Parathyroid adenoma (tissue), 2 donors: ENCODE measurements at regions not wholly inside any gene's neighbourhood (a gene's known extent, or its start where the extent isn't known, plus 50 kb on each side); places are given as distances from the start of the nearest gene placed in this dataset.

ENCODE experiments used
- H2AFZ ChIP-seq: fragments of 300-600 bp; sonication (generic); one replicate; pipeline ENCODE4 v1.7.0; 2017; ENCODE audit warnings: antibody characterized with exemption, mild to moderate bottlenecking
- H3K27ac ChIP-seq: fragments of 300-600 bp; sonication (generic); one replicate; pipeline ENCODE4 v1.7.0; 2017
- H3K27me3 ChIP-seq: fragments of 300-600 bp; sonication (generic); one replicate; pipeline ENCODE4 v1.7.0; 2017; ENCODE audit warnings: low read length; ENCODE audit not compliant: control insufficient read depth, insufficient read depth
- H3K36me3 ChIP-seq: fragments of 300-600 bp; sonication (generic); one replicate; pipeline ENCODE4 v1.7.0; 2017; ENCODE audit warnings: low read length; ENCODE audit not compliant: control insufficient read depth, insufficient read depth
- H3K4me1 ChIP-seq: fragments of 300-600 bp; sonication (generic); one replicate; pipeline ENCODE4 v1.7.0; 2017; ENCODE audit warnings: control low read depth
- H3K4me2 ChIP-seq: fragments of 300-600 bp; sonication (generic); one replicate; pipeline ENCODE4 v1.7.0; 2017; ENCODE audit warnings: low read length
- H3K4me3 ChIP-seq: fragments of 300-600 bp; sonication (generic); one replicate; pipeline ENCODE4 v1.7.0; 2017; ENCODE audit warnings: low read depth, low read length
- H3K79me2 ChIP-seq: fragments of 300-600 bp; sonication (generic); one replicate; pipeline ENCODE4 v1.7.0; 2017; ENCODE audit warnings: control low read depth
- H3K9ac ChIP-seq: fragments of 300-600 bp; sonication (generic); one replicate; pipeline ENCODE4 v1.7.0; 2017; ENCODE audit warnings: mild to moderate bottlenecking
- H3K9me3 ChIP-seq: fragments of 300-600 bp; sonication (generic); one replicate; pipeline ENCODE4 v1.7.0; 2017; ENCODE audit warnings: low read length; ENCODE audit not compliant: control insufficient read depth
- CTCF ChIP-seq: fragments of 300-600 bp; sonication (generic); IDR thresholded peaks from one replicate; pipeline ENCODE4 v1.7.0; 2017; ENCODE audit warnings: antibody characterized with exemption, mild to moderate bottlenecking
- donor health status: primary hyperparathyroidism.

GRCh38 chr14:34172173-34172451 lies 221.2 kb upstream of the EGLN3 start:
- Histone ChIP-seq H3K27me3 (no peaks in the 10 kb centered on the region), H3K9ac (no peak overlapping the region), H3K36me3 (no peaks in the 10 kb centered on the region), H3K79me2 (no peaks in the 10 kb centered on the region), H2AFZ (no peak overlapping the region), H3K4me1 (peaks cover 14% of the 10 kb centered on the region), H3K4me3 (no peak overlapping the region), H3K4me2 (no peak overlapping the region), H3K9me3 (no peaks in the 10 kb centered on the region), H3K27ac (no peak overlapping the region)
- no peak for TF ChIP-seq CTCF

- Histone ChIP-seq H3K9ac (no peak overlapping the region), H3K27me3 (no peaks in the 10 kb centered on the region), H3K4me2 (no peak overlapping the region), H3K36me3 (no peaks in the 10 kb centered on the region), H3K4me3 (no peak overlapping the region), H3K4me1 (peaks cover 17% of the 10 kb centered on the region), H3K27ac (no peak overlapping the region), H3K9me3 (no peaks in the 10 kb centered on the region), H3K79me2 (no peaks in the 10 kb centered on the region), H2AFZ (no peak overlapping the region)
- no peak for TF ChIP-seq CTCF
Observed at GRCh38 chr14:34171431-34172172, 220.7 kb upstream of the EGLN3 start.

GRCh38 chr14:34170882-34171281 lies 220.0 kb upstream of the EGLN3 start:
- Histone ChIP-seq H3K36me3 (no peaks in the 10 kb centered on the region), H3K27ac (no peak overlapping the region), H3K27me3 (no peaks in the 10 kb centered on the region), H3K9me3 (no peaks in the 10 kb centered on the region), H3K4me3 (no peak overlapping the region), H3K4me1 (peaks cover 19% of the 10 kb centered on the region), H3K9ac (no peak overlapping the region), H3K79me2 (no peaks in the 10 kb centered on the region), H2AFZ (no peak overlapping the region), H3K4me2 (no peak overlapping the region)
- TF ChIP-seq CTCF: no peak

GRCh38 chr14:34169561-34169960 lies 218.7 kb upstream of the EGLN3 start:
- H3K9ac ChIP-seq: no peak overlapping the region
- H3K4me2 ChIP-seq: no peak overlapping the region
- TF ChIP-seq CTCF: no peak
- no peak overlapping the region for H2AFZ ChIP-seq
- H3K36me3 ChIP-seq: no peaks in the 10 kb centered on the region
- H3K27ac ChIP-seq: no peak overlapping the region
- H3K4me3 ChIP-seq: no peak overlapping the region
- H3K9me3 ChIP-seq: no peaks in the 10 kb centered on the region
- H3K4me1 ChIP-seq: peaks cover 22% of the 10 kb centered on the region
- H3K27me3 ChIP-seq: no peaks in the 10 kb centered on the region
- H3K79me2 ChIP-seq: no peaks in the 10 kb centered on the region

- no peak overlapping the region for H3K9ac ChIP-seq
- no peaks in the 10 kb centered on the region for H3K9me3 ChIP-seq
- peak overlapping the region; percentile 6 for H2AFZ ChIP-seq
- H3K36me3 ChIP-seq: no peaks in the 10 kb centered on the region
- H3K4me3 ChIP-seq: no peak overlapping the region
- H3K4me2 ChIP-seq: no peak overlapping the region
- no peaks in the 10 kb centered on the region for H3K79me2 ChIP-seq
- no peak overlapping the region for H3K27ac ChIP-seq
- no peaks in the 10 kb centered on the region for H3K27me3 ChIP-seq
- H3K4me1 ChIP-seq: peaks cover 19% of the 10 kb centered on the region
- no peak for TF ChIP-seq CTCF
Observed at GRCh38 chr14:34168656-34169055, 217.8 kb upstream of the EGLN3 start.
